GM12878 (cell line): ENCODE measurements at regions not wholly inside any gene's neighbourhood (a gene's known extent, or its start where the extent isn't known, plus 50 kb on each side); places are given as distances from the start of the nearest gene placed in this dataset.

ENCODE experiments used
- ATAC-seq: fragments of 200-7000 bp; cut with Tn5 transposase; 3 replicates; pipeline ENCODE4 v1.9.1; 2020; ENCODE audit warnings: mild to moderate bottlenecking, moderate library complexity
- BruUV-seq: library from RNA; stranded (reverse); fragments of 400-500 nt; replicated peaks from 2 replicates; lab custom pipeline; 2021; lab: Mats Ljungman, UMichigan
- CTCF ChIA-PET: fragments of 300-600 bp; sonication (Branson Sonifier 250); formaldehyde crosslinking; extraction: SDS; loops from one replicate; lab custom pipeline; 2021; ENCODE audit warnings: inconsistent platforms; lab: Yijun Ruan, JAX
- POLR2A ChIA-PET: fragments of 350-600 bp; formaldehyde crosslinking; extraction: SDS; loops from one replicate; lab custom pipeline; 2021; ENCODE audit warnings: inconsistent platforms; lab: Charles Lee
- RAD21 ChIA-PET: fragments of 300-600 bp; sonication (Branson Sonifier 250); formaldehyde crosslinking; loops from one replicate; lab custom pipeline; 2023; ENCODE audit warnings: antibody characterized with exemption; ENCODE audit not compliant: unreplicated experiment; lab: Charles Lee
- SMC1A ChIA-PET: fragments of 300-600 bp; sonication (Branson Sonifier 250); formaldehyde crosslinking; loops from one replicate; lab custom pipeline; 2023; ENCODE audit not compliant: unreplicated experiment, uncharacterized antibody; lab: Charles Lee
- DNase-seq: peaks from one replicate; pipeline ENCODE4 v3.0.0-alpha.2; 2011; ENCODE audit warnings: low read depth, low spot score
- FAIRE-seq: peaks from 3 replicates; lab custom pipeline; 2011; peaks lifted over from hg19 to GRCh38; lab: Jason Lieb, UNC
- H2AFZ ChIP-seq: 2 replicates; pipeline ENCODE4 v1.6.0; 2011; ENCODE audit warnings: low read depth, low read length, control low read depth; ENCODE audit not compliant: control insufficient read depth
- H3K27ac ChIP-seq: 2 replicates; pipeline ENCODE4 v1.5.1; 2011; ENCODE audit warnings: control low read depth; ENCODE audit not compliant: control insufficient read depth, insufficient read depth
- H3K27me3 ChIP-seq, 2 experiments: replicated peaks in 1 of 2; 2 replicates each; pipeline versions ENCODE4 v1.6.0 to v1.6.1; 2011; ENCODE audit warnings: low read length in 1 of 2; ENCODE audit not compliant: control insufficient read depth in 2 of 2, insufficient read depth in 2 of 2
- H3K36me3 ChIP-seq, 2 experiments: 2 replicates each; pipeline ENCODE4 v1.5.1; 2011; ENCODE audit warnings: low read length in 1 of 2; ENCODE audit not compliant: control insufficient read depth in 2 of 2, insufficient read depth in 2 of 2
- H3K4me1 ChIP-seq: 2 replicates; pipeline ENCODE4 v1.6.1; 2011; ENCODE audit warnings: mild to moderate bottlenecking, low read length, moderate library complexity, mixed read lengths; ENCODE audit not compliant: control insufficient read depth, insufficient read depth
- H3K4me2 ChIP-seq: 2 replicates; pipeline ENCODE4 v1.6.0; 2011; ENCODE audit warnings: control low read depth; ENCODE audit not compliant: control insufficient read depth, insufficient read depth
- H3K4me3 ChIP-seq: fragments of 200-600 bp; sonication (generic); 2 replicates; pipeline ENCODE4 v1.5.1; 2016
- H3K79me2 ChIP-seq: 2 replicates; pipeline ENCODE4 v1.6.0; 2011; ENCODE audit warnings: low read length; ENCODE audit not compliant: control insufficient read depth, insufficient read depth
- H3K9ac ChIP-seq: 2 replicates; pipeline ENCODE4 v1.8.0; 2011; ENCODE audit warnings: low read length, control low read depth, mixed read lengths; ENCODE audit not compliant: control insufficient read depth, insufficient read depth
- H3K9me3 ChIP-seq: replicated peaks from 3 replicates; pipeline ENCODE4 v1.5.1; 2011; ENCODE audit warnings: mild to moderate bottlenecking, low read length; ENCODE audit not compliant: control insufficient read depth, insufficient read depth
- H4K20me1 ChIP-seq: 2 replicates; pipeline ENCODE4 v1.6.0; 2011; ENCODE audit not compliant: control insufficient read depth, insufficient read depth
- JUND ChIP-seq: IDR thresholded peaks from 2 replicates; pipeline ENCODE4 v1.6.1; 2012; ENCODE audit warnings: low read depth, mild to moderate bottlenecking, low read length, improper control_type of control experiment, moderate library complexity
- in situ Hi-C: fragments of 300-500 bp; cut with MboI; formaldehyde crosslinking; loops from 9 replicates; pipeline ENCODE4 v1.14.3; 2018; ENCODE audit warnings: mixed read lengths
- intact Hi-C: fragments of 100-400 bp; cut with micrococcal nuclease; formaldehyde crosslinking; loops from one replicate; pipeline ENCODE4 v1.14.2; 2022; ENCODE audit not compliant: unreplicated experiment
- TF ChIP-seq, protein P1 (sequence below): fragments of 450-650 bp; formaldehyde crosslinking; IDR thresholded peaks from 2 replicates; pipeline ENCODE4 v1.5.0; 2022; ENCODE audit warnings: mild to moderate bottlenecking, missing genetic modification characterization
- TF ChIP-seq, protein P2 (sequence below): fragments of 450-650 bp; IDR thresholded peaks from 2 replicates; pipeline ENCODE4 v1.6.1; 2018; ENCODE audit warnings: mild to moderate bottlenecking, low read depth, moderate library complexity; ENCODE audit not compliant: partially characterized antibody
- TF ChIP-seq, protein P3 (sequence below): fragments of 450-650 bp; IDR thresholded peaks from 2 replicates; pipeline ENCODE4 v1.6.1; 2016; ENCODE audit warnings: mild to moderate bottlenecking

DNA sequence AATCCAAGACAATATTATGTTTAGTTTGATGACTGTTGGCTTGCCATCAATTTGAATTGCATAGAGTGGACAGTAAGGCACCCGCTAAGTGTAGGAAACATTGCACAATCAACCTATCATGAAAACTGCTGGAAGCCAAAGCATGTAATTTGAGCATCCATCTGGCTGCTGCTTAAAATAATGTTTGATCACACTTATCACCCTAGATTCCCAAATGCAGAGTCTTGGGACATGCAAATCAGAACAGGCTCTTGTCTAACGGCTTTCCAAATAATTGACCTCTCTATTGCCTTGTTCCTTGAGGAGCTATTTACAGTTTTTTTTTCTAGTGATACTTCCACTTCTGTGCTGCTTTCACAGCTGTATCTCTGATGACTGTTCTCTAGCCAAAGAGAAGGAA is 342.1 kb downstream of the PRR16 start (continued):
- no peak for TF ChIP-seq JUND
- TF ChIP-seq, all 136 proteins: peak for 0

DNA sequence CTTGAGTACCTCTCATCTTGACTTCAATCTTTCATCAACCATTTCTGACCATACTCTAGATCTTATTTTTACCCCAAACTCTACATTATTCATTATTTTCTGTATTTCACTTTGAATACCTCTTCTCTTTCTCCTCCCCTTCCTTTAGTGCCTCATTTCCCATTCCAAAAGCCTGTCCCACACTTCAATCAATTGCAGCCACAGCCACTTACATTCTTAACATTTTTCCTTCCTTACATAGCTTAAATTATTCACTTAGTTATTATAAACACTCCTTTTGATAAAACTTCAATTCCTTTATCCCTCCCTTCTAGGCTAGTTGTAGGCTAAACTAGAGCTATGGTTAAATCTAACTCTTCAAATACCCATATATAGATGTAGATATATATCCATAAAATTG is 344.0 kb downstream of the PRR16 start:
- FAIRE-seq = no peak
- in situ Hi-C loops = no loop called here

More for the DNA sequence above, 344.0 kb downstream of the PRR16 start:
- TF ChIP-seq, protein P1, sequence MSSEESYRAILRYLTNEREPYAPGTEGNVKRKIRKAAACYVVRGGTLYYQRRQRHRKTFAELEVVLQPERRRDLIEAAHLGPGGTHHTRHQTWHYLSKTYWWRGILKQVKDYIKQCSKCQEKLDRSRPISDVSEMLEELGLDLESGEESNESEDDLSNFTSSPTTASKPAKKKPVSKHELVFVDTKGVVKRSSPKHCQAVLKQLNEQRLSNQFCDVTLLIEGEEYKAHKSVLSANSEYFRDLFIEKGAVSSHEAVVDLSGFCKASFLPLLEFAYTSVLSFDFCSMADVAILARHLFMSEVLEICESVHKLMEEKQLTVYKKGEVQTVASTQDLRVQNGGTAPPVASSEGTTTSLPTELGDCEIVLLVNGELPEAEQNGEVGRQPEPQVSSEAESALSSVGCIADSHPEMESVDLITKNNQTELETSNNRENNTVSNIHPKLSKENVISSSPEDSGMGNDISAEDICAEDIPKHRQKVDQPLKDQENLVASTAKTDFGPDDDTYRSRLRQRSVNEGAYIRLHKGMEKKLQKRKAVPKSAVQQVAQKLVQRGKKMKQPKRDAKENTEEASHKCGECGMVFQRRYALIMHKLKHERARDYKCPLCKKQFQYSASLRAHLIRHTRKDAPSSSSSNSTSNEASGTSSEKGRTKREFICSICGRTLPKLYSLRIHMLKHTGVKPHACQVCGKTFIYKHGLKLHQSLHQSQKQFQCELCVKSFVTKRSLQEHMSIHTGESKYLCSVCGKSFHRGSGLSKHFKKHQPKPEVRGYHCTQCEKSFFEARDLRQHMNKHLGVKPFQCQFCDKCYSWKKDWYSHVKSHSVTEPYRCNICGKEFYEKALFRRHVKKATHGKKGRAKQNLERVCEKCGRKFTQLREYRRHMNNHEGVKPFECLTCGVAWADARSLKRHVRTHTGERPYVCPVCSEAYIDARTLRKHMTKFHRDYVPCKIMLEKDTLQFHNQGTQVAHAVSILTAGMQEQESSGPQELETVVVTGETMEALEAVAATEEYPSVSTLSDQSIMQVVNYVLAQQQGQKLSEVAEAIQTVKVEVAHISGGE = no peak
- TF ChIP-seq, protein P2, sequence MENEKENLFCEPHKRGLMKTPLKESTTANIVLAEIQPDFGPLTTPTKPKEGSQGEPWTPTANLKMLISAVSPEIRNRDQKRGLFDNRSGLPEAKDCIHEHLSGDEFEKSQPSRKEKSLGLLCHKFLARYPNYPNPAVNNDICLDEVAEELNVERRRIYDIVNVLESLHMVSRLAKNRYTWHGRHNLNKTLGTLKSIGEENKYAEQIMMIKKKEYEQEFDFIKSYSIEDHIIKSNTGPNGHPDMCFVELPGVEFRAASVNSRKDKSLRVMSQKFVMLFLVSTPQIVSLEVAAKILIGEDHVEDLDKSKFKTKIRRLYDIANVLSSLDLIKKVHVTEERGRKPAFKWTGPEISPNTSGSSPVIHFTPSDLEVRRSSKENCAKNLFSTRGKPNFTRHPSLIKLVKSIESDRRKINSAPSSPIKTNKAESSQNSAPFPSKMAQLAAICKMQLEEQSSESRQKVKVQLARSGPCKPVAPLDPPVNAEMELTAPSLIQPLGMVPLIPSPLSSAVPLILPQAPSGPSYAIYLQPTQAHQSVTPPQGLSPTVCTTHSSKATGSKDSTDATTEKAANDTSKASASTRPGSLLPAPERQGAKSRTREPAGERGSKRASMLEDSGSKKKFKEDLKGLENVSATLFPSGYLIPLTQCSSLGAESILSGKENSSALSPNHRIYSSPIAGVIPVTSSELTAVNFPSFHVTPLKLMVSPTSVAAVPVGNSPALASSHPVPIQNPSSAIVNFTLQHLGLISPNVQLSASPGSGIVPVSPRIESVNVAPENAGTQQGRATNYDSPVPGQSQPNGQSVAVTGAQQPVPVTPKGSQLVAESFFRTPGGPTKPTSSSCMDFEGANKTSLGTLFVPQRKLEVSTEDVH = no peak
- TF ChIP-seq, protein P3, sequence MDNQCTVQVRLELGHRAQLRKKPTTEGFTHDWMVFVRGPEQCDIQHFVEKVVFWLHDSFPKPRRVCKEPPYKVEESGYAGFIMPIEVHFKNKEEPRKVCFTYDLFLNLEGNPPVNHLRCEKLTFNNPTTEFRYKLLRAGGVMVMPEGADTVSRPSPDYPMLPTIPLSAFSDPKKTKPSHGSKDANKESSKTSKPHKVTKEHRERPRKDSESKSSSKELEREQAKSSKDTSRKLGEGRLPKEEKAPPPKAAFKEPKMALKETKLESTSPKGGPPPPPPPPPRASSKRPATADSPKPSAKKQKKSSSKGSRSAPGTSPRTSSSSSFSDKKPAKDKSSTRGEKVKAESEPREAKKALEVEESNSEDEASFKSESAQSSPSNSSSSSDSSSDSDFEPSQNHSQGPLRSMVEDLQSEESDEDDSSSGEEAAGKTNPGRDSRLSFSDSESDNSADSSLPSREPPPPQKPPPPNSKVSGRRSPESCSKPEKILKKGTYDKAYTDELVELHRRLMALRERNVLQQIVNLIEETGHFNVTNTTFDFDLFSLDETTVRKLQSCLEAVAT = no peak
- Histone ChIP-seq H3K36me3 (no peaks in the 10 kb centered on the region), H3K9me3 (no peaks in the 10 kb centered on the region), H3K27me3 (no peaks in the 10 kb centered on the region), H3K27ac (no peak overlapping the region), H2AFZ (no peak overlapping the region), H3K4me3 (no peak overlapping the region), H4K20me1 (no peaks in the 10 kb centered on the region), H3K4me2 (no peak overlapping the region), H3K79me2 (no peaks in the 10 kb centered on the region), H3K4me1 (no peaks in the 10 kb centered on the region), H3K9ac (no peak overlapping the region)
- no TSS peak for BruUV-seq
- no peak for DNase-seq
- RAD21 ChIA-PET = no interaction called here
- SMC1A ChIA-PET = interaction anchor here (0.6 kb wide), 2 partner anchors 9 to 938 kb away, joined by 4 to 5 read pairs; no protein-coding TSS in a partner anchor
- CTCF ChIA-PET = interaction anchor here (0.6 kb wide), 1 partner anchor 41 kb away, joined by 4 read pairs; no protein-coding TSS in a partner anchor
- intact Hi-C loops = no loop called here
- ATAC-seq = no peak
- POLR2A ChIA-PET = no interaction called here
